GM12875 (cell line): ENCODE measurements at regions not wholly inside any gene's neighbourhood (a gene's known extent, or its start where the extent isn't known, plus 50 kb on each side); places are given as distances from the start of the nearest gene placed in this dataset.

Source experiments
- H3K4me3 ChIP-seq: one replicate; pipeline ENCODE4 v1.5.1; 2011; ENCODE audit warnings: low read depth, low read length, control low read depth
- CTCF ChIP-seq: IDR thresholded peaks from 2 replicates; pipeline ENCODE4 v1.5.1; 2011; ENCODE audit warnings: low read depth, mild to moderate bottlenecking, control low read depth, inconsistent platforms, low read length, moderate library complexity, borderline replicate concordance; ENCODE audit not compliant: insufficient read depth

- no peak for TF ChIP-seq CTCF
- H3K4me3 ChIP-seq, result no peak overlapping the region
Observed at GRCh38 chr6:112557961-112558360, 210.8 kb downstream of the RFPL4B start.

GRCh38 chr6:112560651-112561050 is 213.5 kb downstream of the RFPL4B start:
- H3K4me3 ChIP-seq, result no peak overlapping the region
- TF ChIP-seq CTCF, result no peak

GRCh38 chr6:112562301-112563231 is 215.4 kb downstream of the RFPL4B start:
- no peak overlapping the region for H3K4me3 ChIP-seq
- TF ChIP-seq CTCF, result no peak

- TF ChIP-seq CTCF, result no peak
- no peak overlapping the region for H3K4me3 ChIP-seq
Observed at GRCh38 chr6:112563368-112563767, 216.2 kb downstream of the RFPL4B start.

- no peak overlapping the region for H3K4me3 ChIP-seq
- no peak for TF ChIP-seq CTCF
Observed at GRCh38 chr6:112568066-112568465, 220.9 kb downstream of the RFPL4B start.

GRCh38 chr6:112571488-112572270 is 224.5 kb downstream of the RFPL4B start:
- TF ChIP-seq CTCF, result no peak
- H3K4me3 ChIP-seq, result no peak overlapping the region
